GM21786 (cell line): ENCODE measurements at regions not wholly inside any gene's neighbourhood (a gene's known extent, or its start where the extent isn't known, plus 50 kb on each side); places are given as distances from the start of the nearest gene placed in this dataset.

Experiments
- ATAC-seq: cut with Tn5 transposase; IDR thresholded peaks from one replicate; pipeline ENCODE4 v1.9.1; 2021; ENCODE audit not compliant: unreplicated experiment

GRCh38 chr16:50932348-50932935, 190.6 kb downstream of the CYLD start:
- no peak for ATAC-seq

GRCh38 chr16:50928065-50928464, 186.2 kb downstream of the CYLD start:
- no peak for ATAC-seq

- no peak for ATAC-seq
Observed at GRCh38 chr16:50925758-50926357, 184.0 kb downstream of the CYLD start.

DNA sequence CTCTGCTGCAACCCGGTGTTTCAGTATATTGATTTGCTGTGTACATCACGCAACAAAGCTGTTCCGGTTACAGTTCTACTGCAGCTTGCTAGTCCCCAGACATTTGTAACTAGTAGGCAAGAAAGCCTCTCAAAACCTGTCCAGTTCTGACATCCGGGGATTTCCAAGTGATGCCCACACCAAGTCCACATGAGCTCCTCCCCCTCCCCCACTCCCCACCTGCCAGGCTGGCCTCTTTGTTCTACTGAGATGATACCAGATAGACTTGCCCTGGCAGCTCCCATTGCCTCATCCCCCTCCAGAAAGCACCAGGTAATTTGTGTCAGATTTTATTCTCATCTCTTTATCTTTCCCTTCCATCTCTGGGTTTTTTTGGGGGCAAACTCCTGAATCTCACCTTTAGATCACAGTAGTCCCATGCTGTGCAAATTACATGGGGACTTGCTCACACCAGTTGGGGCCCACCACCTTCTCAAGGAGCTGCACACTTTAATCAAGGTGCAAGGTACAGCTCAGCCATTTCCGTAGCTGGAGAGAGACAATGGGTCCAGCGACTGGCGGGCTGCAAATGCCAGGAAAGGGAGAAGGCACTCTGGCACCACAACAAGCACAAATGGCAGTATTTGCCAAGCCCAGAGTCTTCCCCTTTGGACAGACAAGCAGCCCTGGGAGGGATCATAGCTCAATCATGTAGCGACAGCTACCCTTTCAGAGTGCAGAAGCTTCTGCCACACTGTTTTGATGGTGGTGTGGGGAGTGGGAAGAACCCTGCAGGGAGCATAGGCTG, 183.1 kb downstream of the CYLD start:
- no peak for ATAC-seq

- no peak for ATAC-seq
Observed at GRCh38 chr16:50917950-50918703, 176.2 kb downstream of the CYLD start.

- no peak for ATAC-seq
Observed at GRCh38 chr16:50916040-50916439, 174.2 kb downstream of the CYLD start.

GRCh38 chr16:50915120-50915519, 173.2 kb downstream of the CYLD start:
- ATAC-seq, result no peak

GRCh38 chr16:50910736-50911100, 168.8 kb downstream of the CYLD start:
- ATAC-seq, result no peak

DNA sequence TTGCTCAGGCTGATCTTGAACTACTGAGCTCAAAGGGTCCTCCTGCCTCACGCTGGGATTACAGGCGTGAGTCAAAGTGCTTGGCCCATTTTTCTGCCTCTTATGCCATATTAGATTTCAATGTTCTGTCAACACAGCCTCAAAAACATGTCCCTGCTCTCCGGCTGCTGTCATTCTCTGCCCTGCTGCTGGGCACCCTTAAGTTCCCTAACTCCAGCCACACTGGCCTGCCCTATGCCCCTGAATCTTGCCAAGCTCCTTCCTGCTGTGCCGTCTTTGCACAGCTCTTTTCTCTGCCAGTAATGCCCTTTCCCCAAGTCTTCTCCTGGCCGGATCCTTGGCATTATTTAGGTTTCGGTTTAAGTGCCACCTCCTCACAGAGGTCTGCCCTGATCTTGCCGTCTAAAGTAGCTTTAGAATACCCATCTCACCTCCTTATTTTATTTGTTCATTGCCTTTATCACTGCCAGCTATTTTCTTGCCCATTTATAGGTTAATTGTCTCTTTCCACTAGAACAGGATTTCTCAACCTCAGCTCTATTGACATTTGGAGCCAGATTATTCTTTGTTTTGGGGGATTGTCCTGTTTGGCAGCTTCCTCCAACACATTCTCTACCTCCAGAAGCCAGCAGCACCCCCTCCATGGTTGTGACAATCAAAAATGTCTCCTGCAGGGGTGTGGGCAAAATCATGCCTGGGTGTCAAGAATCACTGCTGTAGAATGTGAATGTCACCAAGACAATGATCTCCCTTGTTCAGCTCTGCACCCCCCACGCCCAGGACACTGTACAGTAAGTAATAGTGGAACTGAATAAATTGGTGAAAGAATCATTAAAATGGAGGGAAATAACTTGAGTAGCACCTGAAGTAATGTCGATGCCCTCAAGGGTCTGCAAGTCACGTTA, 168.2 kb downstream of the CYLD start:
- ATAC-seq, result no peak

- ATAC-seq, result no peak
Observed at GRCh38 chr16:50908468-50908867, 166.6 kb downstream of the CYLD start.

GRCh38 chr16:50906454-50906853, 164.6 kb downstream of the CYLD start:
- no peak for ATAC-seq

- no peak for ATAC-seq
Observed at GRCh38 chr16:50902457-50902856, 160.6 kb downstream of the CYLD start.

DNA sequence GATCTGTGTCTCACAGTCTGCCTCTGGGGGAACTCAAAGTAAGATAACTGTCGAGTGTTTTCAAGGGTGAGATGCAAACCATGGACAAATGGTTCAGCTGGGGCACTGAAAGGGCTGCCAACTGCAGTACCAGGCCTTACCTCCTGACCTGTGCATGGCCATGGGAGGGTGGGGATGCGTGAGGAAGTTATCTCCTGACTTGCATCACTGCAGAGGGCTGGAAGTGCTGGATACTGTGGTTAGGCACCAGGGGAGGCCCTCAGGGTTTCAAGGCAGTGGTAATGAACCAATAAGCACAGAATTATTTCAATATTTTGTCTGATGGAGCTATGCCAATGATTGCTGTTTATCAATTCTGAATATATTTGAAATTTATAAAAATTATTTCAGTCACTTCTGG, 159.2 kb downstream of the CYLD start:
- no peak for ATAC-seq

- ATAC-seq, result no peak
Observed at GRCh38 chr16:50900391-50900942, 158.6 kb downstream of the CYLD start.

- ATAC-seq, result no peak
Observed at GRCh38 chr16:50899951-50900350, 158.1 kb downstream of the CYLD start.

DNA sequence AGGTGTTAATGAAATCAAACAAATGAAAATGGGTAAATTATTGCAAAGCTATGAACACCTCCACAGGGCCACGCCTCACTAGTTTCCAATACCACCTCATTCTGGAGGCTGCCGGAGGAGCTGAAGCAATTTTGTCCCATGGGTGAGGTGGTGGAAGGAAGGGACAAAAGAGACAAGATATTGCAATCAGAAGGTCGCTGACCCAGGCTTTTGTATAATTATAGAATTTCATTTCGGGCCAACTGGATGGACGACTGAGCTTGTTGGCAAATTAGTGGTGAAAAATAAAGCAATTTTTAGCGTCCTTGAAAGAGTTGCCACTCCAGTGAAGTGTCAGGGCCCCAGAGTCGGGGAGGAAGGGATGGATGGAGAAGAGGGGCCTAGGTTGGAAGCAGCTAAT, 147.9 kb downstream of the CYLD start:
- no peak for ATAC-seq

GRCh38 chr16:50889276-50889675, 147.4 kb downstream of the CYLD start:
- no peak for ATAC-seq

DNA sequence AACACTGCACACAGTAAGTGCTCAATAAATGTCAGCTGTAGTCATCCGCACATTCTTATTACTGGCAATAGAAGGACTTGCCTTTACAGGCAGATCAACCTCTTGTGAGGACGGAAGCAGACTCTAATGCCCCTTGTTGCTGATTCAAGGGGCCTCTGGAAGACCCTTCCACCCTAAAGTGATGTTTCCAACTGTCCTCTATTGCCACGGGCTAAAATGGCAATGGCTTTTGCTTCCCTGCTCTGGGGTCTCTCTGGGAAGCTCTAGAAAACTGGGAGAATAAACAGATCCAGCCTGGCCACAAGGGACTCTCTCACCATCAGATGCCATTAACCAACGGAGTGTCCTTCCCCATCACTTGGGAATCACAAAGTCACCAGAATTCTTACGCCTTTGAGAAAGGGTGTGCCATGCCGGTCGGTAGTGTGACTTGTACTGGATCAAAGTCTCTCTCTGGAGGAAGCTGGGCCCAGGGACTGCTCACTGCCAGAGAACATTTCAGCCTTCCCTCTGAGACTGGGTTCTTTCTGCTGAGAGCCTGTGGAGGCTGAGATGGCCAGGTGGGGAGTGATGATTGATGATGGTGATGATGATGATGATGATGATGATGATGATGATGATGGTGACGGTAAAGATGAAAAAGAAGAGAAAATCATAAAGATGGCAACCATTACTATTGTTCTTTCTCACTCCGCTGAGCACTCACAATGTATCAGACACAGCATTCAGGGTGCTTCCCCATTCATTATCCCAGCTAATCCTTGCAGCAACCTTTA, 146.8 kb downstream of the CYLD start:
- no peak for ATAC-seq

DNA sequence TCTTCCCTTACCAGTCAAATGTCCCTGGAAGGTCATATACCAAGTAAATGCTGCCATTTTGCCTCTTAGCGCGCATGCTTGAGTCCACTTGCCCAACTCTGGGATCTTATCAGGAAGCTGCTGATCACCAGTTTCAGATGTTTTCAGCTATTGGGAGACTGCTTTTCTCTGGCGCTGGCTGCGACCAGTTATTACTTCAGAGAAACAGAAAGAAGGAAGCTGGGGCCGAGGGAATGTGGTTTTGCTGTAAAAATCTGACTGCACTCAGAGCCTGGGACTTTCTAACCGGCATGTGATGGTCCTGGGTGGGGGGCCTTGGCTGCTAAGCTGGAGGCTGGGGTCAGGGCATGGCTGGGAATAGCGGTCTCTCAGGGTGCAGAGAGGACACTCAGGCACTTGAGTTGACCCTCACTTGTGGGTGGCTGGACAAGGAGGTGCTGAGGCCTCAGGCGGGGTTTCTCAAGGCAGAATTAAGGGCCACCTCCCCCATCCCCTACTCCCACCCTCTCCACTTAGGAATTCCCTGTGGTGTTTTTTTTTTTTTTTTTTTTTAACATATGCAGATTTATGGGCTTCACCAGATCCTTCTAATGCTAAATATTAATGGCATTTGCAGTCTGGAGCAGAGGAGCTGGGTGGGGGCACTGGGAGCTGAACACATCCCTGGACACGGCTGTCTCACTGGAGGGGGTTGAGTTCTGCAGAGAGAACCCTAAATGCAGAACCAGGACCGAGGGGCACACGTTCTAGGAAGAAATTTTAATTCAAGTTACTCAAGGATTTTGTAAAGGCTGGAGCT, 145.8 kb downstream of the CYLD start:
- ATAC-seq, result no peak
